ENCODE measurements at regions not wholly inside any gene's neighbourhood (a gene's known extent, or its start where the extent isn't known, plus 50 kb on each side); places are given as distances from the start of the nearest gene placed in this dataset.
"Not testable (repeated sequence)": the region's sequence is repeated elsewhere in the genome, so short reads cannot be mapped to it uniquely, and the experiment has no call there.

GRCh38 chr4:115657991-115658650, 544.7 kb upstream of the NDST4 start:
- no peak for DNase-seq (ENCODE audit: low spot score)

- no peak for DNase-seq (ENCODE audit: low spot score)
Measured at GRCh38 chr4:115655626-115656025, 542.2 kb upstream of the NDST4 start.

GRCh38 chr4:115648786-115649185, 535.4 kb upstream of the NDST4 start:
- no peak for DNase-seq (ENCODE audit: low spot score)

- no peak for DNase-seq (ENCODE audit: low spot score)
Measured at GRCh38 chr4:115629270-115629669, 515.9 kb upstream of the NDST4 start.

- no peak for DNase-seq (ENCODE audit: low spot score)
Measured at GRCh38 chr4:115609631-115610030, 496.2 kb upstream of the NDST4 start.

- no peak for DNase-seq (ENCODE audit: low spot score)
Measured at GRCh38 chr4:115607311-115607710, 493.9 kb upstream of the NDST4 start.

- no peak for DNase-seq (ENCODE audit: low spot score)
Measured at GRCh38 chr4:115596265-115597001, 483.0 kb upstream of the NDST4 start.

GRCh38 chr4:115580901-115581300, 467.5 kb upstream of the NDST4 start:
- DNase-seq (ENCODE audit: low spot score): no peak

GRCh38 chr4:115575851-115576250, 462.4 kb upstream of the NDST4 start:
- DNase-seq (ENCODE audit: low spot score): no peak

- no peak for DNase-seq (ENCODE audit: low spot score)
Measured at GRCh38 chr4:115562506-115562905, 449.1 kb upstream of the NDST4 start.

- no peak for DNase-seq (ENCODE audit: low spot score)
Measured at GRCh38 chr4:115548123-115548522, 434.7 kb upstream of the NDST4 start.

GRCh38 chr4:115537387-115537786, 424.0 kb upstream of the NDST4 start:
- DNase-seq (ENCODE audit: low spot score): no peak

GRCh38 chr4:115529126-115529525, 415.7 kb upstream of the NDST4 start:
- no peak for DNase-seq (ENCODE audit: low spot score)

- not testable (repeated sequence) for DNase-seq (ENCODE audit: low spot score)
Measured at GRCh38 chr4:115519476-115519875, 406.1 kb upstream of the NDST4 start.

GRCh38 chr4:115515772-115516171, 402.4 kb upstream of the NDST4 start:
- DNase-seq (ENCODE audit: low spot score): no peak

- DNase-seq (ENCODE audit: low spot score): no peak
Measured at GRCh38 chr4:115515366-115515765, 401.9 kb upstream of the NDST4 start.

- no peak for DNase-seq (ENCODE audit: low spot score)
Measured at GRCh38 chr4:115514675-115515074, 401.3 kb upstream of the NDST4 start.

- no peak for DNase-seq (ENCODE audit: low spot score)
Measured at GRCh38 chr4:115505326-115505725, 391.9 kb upstream of the NDST4 start.

GRCh38 chr4:115501656-115502055, 388.2 kb upstream of the NDST4 start:
- DNase-seq (ENCODE audit: low spot score): no peak

GRCh38 chr4:115493770-115494169, 380.4 kb upstream of the NDST4 start:
- DNase-seq (ENCODE audit: low spot score): not testable (repeated sequence)

GRCh38 chr4:115491686-115492085, 378.3 kb upstream of the NDST4 start:
- no peak for DNase-seq (ENCODE audit: low spot score)

GRCh38 chr4:115489279-115489678, 375.9 kb upstream of the NDST4 start:
- no peak for DNase-seq (ENCODE audit: low spot score)

- no peak for DNase-seq (ENCODE audit: low spot score)
Measured at GRCh38 chr4:115485402-115485801, 372.0 kb upstream of the NDST4 start.

GRCh38 chr4:115484479-115484878, 371.1 kb upstream of the NDST4 start:
- DNase-seq (ENCODE audit: low spot score): no peak
